ENCODE measurements at regions not wholly inside any gene's neighbourhood (a gene's known extent, or its start where the extent isn't known, plus 50 kb on each side); places are given as distances from the start of the nearest gene placed in this dataset.

DNA sequence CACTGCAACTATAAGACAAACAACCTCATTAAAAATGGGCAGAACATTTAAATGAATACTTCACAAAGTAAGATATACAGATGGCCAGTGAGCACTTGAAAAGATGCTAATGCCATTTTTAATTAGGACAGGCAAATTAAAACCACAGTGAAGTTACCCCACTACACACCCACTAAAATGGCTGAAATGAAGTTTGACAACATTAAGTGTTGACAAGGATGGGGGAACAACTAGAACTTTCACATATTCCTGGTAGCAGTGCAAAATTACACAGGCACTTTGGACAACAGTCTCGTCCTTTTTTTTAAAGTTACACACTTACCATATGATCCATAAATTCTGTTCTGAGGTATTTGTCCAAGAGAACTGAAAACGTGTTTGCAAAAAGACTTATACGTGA is 278.9 kb upstream of the DIO3 start:
- H3K4me1 ChIP-seq (ENCODE audit: control insufficient read depth in 1 of 2, insufficient read depth in 2 of 2, low read length in 2 of 2): no peaks in the 10 kb centered on the region
- intact Hi-C loops (cut with micrococcal nuclease): no loop called here
- no peaks in the 10 kb centered on the region for H3K36me3 ChIP-seq (replicated peaks in 1 of 2; ENCODE audit: control insufficient read depth in 1 of 2, insufficient read depth in 2 of 2, low read length in 2 of 2)
- no peaks in the 10 kb centered on the region for H3K79me2 ChIP-seq (ENCODE audit: insufficient read depth, low read length)
- no peak overlapping the region for H3K4me2 ChIP-seq (replicated peaks; ENCODE audit: extremely low read depth, low read length, poor library complexity, severe bottlenecking)
- DNase-seq: no peak
- Mint-ChIP-seq H3K27me3 (ENCODE audit: low read depth in 3 of 3) (peaks cover 3 to 7% (median 5%) of the 10 kb centered on the region in 3 donors), H3K4me3 (no peak overlapping the region), H3K27ac (no peak overlapping the region), H3K4me1 (no peaks in the 10 kb centered on the region), H3K9me3 (peaks cover 0 to 14% (median 0%) of the 10 kb centered on the region in 7 donors), H3K36me3 (no peaks in the 10 kb centered on the region)
- no peak overlapping the region for H3K9ac ChIP-seq (ENCODE audit: insufficient read depth, low read length, poor library complexity, severe bottlenecking)
- no peaks in the 10 kb centered on the region for H4K20me1 ChIP-seq (ENCODE audit: insufficient read depth, low read length)
- H3K4me3 ChIP-seq (replicated peaks in 1 of 3; ENCODE audit: low read depth in 2 of 3, low read length in 3 of 3): no peak overlapping the region
- no peak overlapping the region for H2AFZ ChIP-seq (ENCODE audit: insufficient read depth, low read depth, low read length, poor library complexity, severe bottlenecking)
- TF ChIP-seq, protein P1, sequence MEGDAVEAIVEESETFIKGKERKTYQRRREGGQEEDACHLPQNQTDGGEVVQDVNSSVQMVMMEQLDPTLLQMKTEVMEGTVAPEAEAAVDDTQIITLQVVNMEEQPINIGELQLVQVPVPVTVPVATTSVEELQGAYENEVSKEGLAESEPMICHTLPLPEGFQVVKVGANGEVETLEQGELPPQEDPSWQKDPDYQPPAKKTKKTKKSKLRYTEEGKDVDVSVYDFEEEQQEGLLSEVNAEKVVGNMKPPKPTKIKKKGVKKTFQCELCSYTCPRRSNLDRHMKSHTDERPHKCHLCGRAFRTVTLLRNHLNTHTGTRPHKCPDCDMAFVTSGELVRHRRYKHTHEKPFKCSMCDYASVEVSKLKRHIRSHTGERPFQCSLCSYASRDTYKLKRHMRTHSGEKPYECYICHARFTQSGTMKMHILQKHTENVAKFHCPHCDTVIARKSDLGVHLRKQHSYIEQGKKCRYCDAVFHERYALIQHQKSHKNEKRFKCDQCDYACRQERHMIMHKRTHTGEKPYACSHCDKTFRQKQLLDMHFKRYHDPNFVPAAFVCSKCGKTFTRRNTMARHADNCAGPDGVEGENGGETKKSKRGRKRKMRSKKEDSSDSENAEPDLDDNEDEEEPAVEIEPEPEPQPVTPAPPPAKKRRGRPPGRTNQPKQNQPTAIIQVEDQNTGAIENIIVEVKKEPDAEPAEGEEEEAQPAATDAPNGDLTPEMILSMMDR (IDR thresholded peaks at IDR 0.05): no peak
- no peaks in the 10 kb centered on the region for H3K9me3 ChIP-seq (replicated peaks in 1 of 2; ENCODE audit: control insufficient read depth in 1 of 2, insufficient read depth in 1 of 2, low read length in 2 of 2)
- H3K27me3 ChIP-seq (ENCODE audit: control insufficient read depth in 2 of 2, insufficient read depth in 2 of 2, low read length in 2 of 2): no peaks in the 10 kb centered on the region
- WGBS (ENCODE audit: insufficient coverage): no CpG with 5 or more reads among the region's 3 CpGs
- H3K27ac ChIP-seq (ENCODE audit: low read depth in 1 of 2, low read length in 2 of 2): no peak overlapping the region

DNA sequence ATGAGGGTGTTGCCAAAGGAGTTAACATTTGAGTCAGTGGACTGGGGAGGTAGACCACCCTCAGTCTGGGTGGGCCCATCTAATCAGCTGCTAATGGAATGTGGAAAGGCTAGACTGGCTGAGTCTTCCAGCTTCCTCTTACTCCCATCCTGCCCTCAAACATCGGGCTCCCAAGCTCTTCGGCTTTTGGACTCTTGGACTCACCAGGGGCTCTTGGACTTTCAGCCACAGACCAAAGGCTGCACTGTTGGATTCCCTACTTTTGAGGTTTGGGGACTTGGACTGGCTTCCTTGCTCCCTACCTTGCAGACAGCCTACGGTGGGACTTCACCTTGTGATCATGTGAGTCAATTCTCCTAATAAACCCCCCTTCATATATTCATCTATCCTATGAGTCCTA is 276.6 kb upstream of the DIO3 start:
- Histone ChIP-seq H3K4me2 (replicated peaks; ENCODE audit: extremely low read depth, low read length, poor library complexity, severe bottlenecking) (no peak overlapping the region), H3K36me3 (replicated peaks in 1 of 2; ENCODE audit: control insufficient read depth in 1 of 2, insufficient read depth in 2 of 2, low read length in 2 of 2) (no peaks in the 10 kb centered on the region), H3K27me3 (ENCODE audit: control insufficient read depth in 2 of 2, insufficient read depth in 2 of 2, low read length in 2 of 2) (no peaks in the 10 kb centered on the region), H3K4me3 (replicated peaks in 1 of 3; ENCODE audit: low read depth in 2 of 3, low read length in 3 of 3) (no peak overlapping the region), H2AFZ (ENCODE audit: insufficient read depth, low read depth, low read length, poor library complexity, severe bottlenecking) (no peak overlapping the region), H4K20me1 (ENCODE audit: insufficient read depth, low read length) (no peaks in the 10 kb centered on the region), H3K79me2 (ENCODE audit: insufficient read depth, low read length) (no peaks in the 10 kb centered on the region), H3K9me3 (replicated peaks in 1 of 2; ENCODE audit: control insufficient read depth in 1 of 2, insufficient read depth in 1 of 2, low read length in 2 of 2) (no peaks in the 10 kb centered on the region), H3K27ac (ENCODE audit: low read depth in 1 of 2, low read length in 2 of 2) (no peak overlapping the region), H3K4me1 (ENCODE audit: control insufficient read depth in 1 of 2, insufficient read depth in 2 of 2, low read length in 2 of 2) (no peaks in the 10 kb centered on the region), H3K9ac (ENCODE audit: insufficient read depth, low read length, poor library complexity, severe bottlenecking) (no peak overlapping the region)
- no peaks in the 10 kb centered on the region for H3K36me3 Mint-ChIP-seq
- H3K27me3 Mint-ChIP-seq (ENCODE audit: low read depth in 3 of 3): peaks cover 4 to 7% (median 4%) of the 10 kb centered on the region in 3 donors
- no peaks in the 10 kb centered on the region for H3K4me1 Mint-ChIP-seq
- TF ChIP-seq, protein P1 (IDR thresholded peaks at IDR 0.05): no peak
- no peak overlapping the region for H3K4me3 Mint-ChIP-seq
- peaks cover 0 to 3% (median 0%) of the 10 kb centered on the region in 7 donors for H3K9me3 Mint-ChIP-seq
- intact Hi-C loops (cut with micrococcal nuclease): no loop called here
- DNase-seq: no peak
- no peak overlapping the region for H3K27ac Mint-ChIP-seq
- WGBS (ENCODE audit: insufficient coverage): 95% methylated on average over 3 of the region's 3 CpGs

Data from CD14-positive monocyte (primary cell).